Osteocyte (in vitro differentiated cells): ENCODE measurements at regions not wholly inside any gene's neighbourhood (a gene's known extent, or its start where the extent isn't known, plus 50 kb on each side); places are given as distances from the start of the nearest gene placed in this dataset.

Source experiments
- DNase-seq: peaks from one replicate; pipeline ENCODE4 v3.0.0; 2021; ENCODE audit warnings: mixed read lengths; ENCODE audit not compliant: unreplicated experiment; ENCODE audit errors: extremely low spot score
- H3K27ac Mint-ChIP-seq: one replicate; pipeline ENCODE4 v1.8.0; 2021; ENCODE audit warnings: mild to moderate bottlenecking, mixed read lengths; ENCODE audit not compliant: unreplicated experiment
- H3K27me3 Mint-ChIP-seq: one replicate; pipeline ENCODE4 v1.8.0; 2021; ENCODE audit warnings: mixed read lengths; ENCODE audit not compliant: unreplicated experiment
- H3K36me3 Mint-ChIP-seq: one replicate; pipeline ENCODE4 v1.8.0; 2021; ENCODE audit warnings: mixed read lengths; ENCODE audit not compliant: unreplicated experiment
- H3K4me1 Mint-ChIP-seq: one replicate; pipeline ENCODE4 v1.8.0; 2021; ENCODE audit warnings: mixed read lengths; ENCODE audit not compliant: unreplicated experiment
- H3K4me3 Mint-ChIP-seq: one replicate; pipeline ENCODE4 v1.8.0; 2021; ENCODE audit warnings: mild to moderate bottlenecking, moderate library complexity, mixed read lengths; ENCODE audit not compliant: unreplicated experiment
- H3K9me3 Mint-ChIP-seq: one replicate; pipeline ENCODE4 v1.8.0; 2021; ENCODE audit warnings: mixed read lengths; ENCODE audit not compliant: unreplicated experiment
- TF ChIP-seq, protein P1 (sequence below): fragments of 200-600 bp; sonication (generic); IDR thresholded peaks from 2 replicates; pipeline ENCODE4 v1.5.0; 2021; ENCODE audit warnings: antibody characterized with exemption, mild to moderate bottlenecking, moderate library complexity

DNA sequence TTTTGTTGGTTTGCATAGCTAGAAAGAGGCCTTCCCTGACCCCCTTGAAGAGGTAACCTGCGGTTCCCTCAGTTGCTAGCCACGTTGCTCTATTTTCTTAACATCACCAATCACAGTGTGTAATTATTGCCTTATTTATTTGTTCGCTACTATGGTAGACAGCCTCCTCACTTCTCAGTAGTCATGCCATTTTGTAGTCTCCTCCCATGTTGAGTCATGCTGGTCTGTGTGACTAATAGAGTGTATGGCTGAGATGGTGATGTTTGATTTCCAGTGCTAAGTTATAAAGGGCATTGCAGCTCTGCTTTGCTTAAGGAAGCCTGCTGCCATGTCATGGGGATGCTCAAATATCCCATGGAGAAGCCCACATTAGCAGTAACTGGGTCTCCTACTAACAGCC lies 236.6 kb upstream of the CHD6 start:
- no peak for DNase-seq
- Mint-ChIP-seq H3K36me3 (no peaks in the 10 kb centered on the region), H3K9me3 (no peaks in the 10 kb centered on the region), H3K27ac (no peak overlapping the region), H3K27me3 (no peaks in the 10 kb centered on the region), H3K4me3 (no peak overlapping the region), H3K4me1 (no peaks in the 10 kb centered on the region)
- TF ChIP-seq, protein P1, sequence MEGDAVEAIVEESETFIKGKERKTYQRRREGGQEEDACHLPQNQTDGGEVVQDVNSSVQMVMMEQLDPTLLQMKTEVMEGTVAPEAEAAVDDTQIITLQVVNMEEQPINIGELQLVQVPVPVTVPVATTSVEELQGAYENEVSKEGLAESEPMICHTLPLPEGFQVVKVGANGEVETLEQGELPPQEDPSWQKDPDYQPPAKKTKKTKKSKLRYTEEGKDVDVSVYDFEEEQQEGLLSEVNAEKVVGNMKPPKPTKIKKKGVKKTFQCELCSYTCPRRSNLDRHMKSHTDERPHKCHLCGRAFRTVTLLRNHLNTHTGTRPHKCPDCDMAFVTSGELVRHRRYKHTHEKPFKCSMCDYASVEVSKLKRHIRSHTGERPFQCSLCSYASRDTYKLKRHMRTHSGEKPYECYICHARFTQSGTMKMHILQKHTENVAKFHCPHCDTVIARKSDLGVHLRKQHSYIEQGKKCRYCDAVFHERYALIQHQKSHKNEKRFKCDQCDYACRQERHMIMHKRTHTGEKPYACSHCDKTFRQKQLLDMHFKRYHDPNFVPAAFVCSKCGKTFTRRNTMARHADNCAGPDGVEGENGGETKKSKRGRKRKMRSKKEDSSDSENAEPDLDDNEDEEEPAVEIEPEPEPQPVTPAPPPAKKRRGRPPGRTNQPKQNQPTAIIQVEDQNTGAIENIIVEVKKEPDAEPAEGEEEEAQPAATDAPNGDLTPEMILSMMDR, result no peak

DNA sequence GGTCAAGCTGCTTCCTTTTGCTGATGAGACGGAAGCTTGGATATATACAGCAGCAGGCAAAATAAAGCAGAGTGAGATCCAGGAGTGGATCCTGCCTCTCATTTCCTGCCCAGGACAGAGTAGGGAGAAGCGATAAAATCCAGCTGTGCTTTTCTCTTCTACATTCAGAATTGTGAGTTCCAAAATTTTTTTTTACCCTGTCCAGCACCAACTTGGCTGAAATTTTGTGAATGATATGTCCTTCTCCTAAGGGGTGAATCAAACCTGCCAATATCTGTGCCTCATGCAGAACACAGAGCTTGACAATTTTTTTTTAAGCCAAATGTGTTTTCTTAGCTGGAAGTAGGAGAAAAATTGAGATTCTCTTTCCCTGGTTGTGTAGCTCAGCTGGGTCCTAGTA lies 235.6 kb upstream of the CHD6 start:
- TF ChIP-seq, protein P1, result no peak
- Mint-ChIP-seq H3K4me3 (no peak overlapping the region), H3K27me3 (no peaks in the 10 kb centered on the region), H3K27ac (no peak overlapping the region), H3K36me3 (no peaks in the 10 kb centered on the region), H3K4me1 (no peaks in the 10 kb centered on the region), H3K9me3 (no peaks in the 10 kb centered on the region)
- no peak for DNase-seq

- H3K4me1 Mint-ChIP-seq, result no peaks in the 10 kb centered on the region
- no peaks in the 10 kb centered on the region for H3K9me3 Mint-ChIP-seq
- H3K4me3 Mint-ChIP-seq, result no peak overlapping the region
- H3K36me3 Mint-ChIP-seq, result no peaks in the 10 kb centered on the region
- H3K27ac Mint-ChIP-seq, result no peak overlapping the region
- no peaks in the 10 kb centered on the region for H3K27me3 Mint-ChIP-seq
- DNase-seq, result no peak
- TF ChIP-seq, protein P1, result no peak
Measured at GRCh38 chr20:41848180-41848579, 230.0 kb upstream of the CHD6 start.

DNA sequence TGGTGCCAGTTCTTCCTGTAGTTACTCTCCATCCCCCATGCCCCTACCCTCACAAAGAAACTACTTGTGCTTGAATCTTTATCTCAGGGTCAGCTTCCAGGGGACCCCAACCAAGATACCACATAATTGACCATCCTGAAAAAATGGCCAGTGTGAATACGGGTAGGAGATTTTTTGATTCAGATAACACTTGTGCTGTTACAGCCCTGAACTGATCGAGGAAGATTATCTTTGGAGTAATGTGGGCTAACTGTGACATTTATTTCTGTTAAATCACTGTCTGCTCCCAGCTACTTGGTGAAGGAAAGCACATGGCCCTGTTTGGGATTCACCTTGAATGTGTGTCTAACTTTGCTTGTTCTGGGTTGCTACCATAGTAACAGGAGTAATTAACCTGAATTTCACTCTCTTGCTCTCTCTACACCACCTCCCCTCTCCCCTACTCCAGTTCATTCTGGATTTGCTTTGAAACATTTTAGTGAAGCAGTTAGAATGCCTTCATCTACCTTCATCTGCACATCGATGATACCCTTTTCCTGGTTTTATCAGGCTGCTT lies 219.6 kb upstream of the CHD6 start:
- DNase-seq, result no peak
- TF ChIP-seq, protein P1, result no peak
- Mint-ChIP-seq H3K36me3 (no peaks in the 10 kb centered on the region), H3K4me1 (no peaks in the 10 kb centered on the region), H3K27ac (no peak overlapping the region), H3K27me3 (no peaks in the 10 kb centered on the region), H3K9me3 (peaks cover 3% of the 10 kb centered on the region), H3K4me3 (no peak overlapping the region)

DNA sequence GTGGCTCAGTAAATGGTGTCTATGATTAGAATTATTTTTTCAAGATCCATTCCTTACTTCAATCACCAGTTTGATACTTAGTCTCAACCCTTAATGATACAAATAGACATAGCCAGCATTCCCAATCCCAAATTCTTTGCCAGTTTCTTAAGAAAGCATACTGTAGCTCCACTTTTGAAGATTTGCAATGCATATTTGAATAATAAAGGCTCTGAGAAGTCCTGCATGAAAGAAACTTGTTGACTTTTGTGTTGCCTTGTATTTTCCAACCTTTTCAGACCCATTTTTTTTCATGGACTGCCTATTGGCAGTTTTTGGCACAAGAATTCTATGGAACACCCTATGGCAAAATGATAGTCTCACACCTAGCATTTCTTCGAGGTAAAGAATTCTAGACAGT lies 215.6 kb upstream of the CHD6 start:
- no peaks in the 10 kb centered on the region for H3K4me1 Mint-ChIP-seq
- no peaks in the 10 kb centered on the region for H3K9me3 Mint-ChIP-seq
- no peaks in the 10 kb centered on the region for H3K36me3 Mint-ChIP-seq
- H3K27me3 Mint-ChIP-seq, result no peaks in the 10 kb centered on the region
- no peak overlapping the region for H3K4me3 Mint-ChIP-seq
- no peak for DNase-seq
- TF ChIP-seq, protein P1, result no peak
- H3K27ac Mint-ChIP-seq, result no peak overlapping the region
